ENCODE measurements at regions not wholly inside any gene's neighbourhood (a gene's known extent, or its start where the extent isn't known, plus 50 kb on each side); places are given as distances from the start of the nearest gene placed in this dataset.

DNA sequence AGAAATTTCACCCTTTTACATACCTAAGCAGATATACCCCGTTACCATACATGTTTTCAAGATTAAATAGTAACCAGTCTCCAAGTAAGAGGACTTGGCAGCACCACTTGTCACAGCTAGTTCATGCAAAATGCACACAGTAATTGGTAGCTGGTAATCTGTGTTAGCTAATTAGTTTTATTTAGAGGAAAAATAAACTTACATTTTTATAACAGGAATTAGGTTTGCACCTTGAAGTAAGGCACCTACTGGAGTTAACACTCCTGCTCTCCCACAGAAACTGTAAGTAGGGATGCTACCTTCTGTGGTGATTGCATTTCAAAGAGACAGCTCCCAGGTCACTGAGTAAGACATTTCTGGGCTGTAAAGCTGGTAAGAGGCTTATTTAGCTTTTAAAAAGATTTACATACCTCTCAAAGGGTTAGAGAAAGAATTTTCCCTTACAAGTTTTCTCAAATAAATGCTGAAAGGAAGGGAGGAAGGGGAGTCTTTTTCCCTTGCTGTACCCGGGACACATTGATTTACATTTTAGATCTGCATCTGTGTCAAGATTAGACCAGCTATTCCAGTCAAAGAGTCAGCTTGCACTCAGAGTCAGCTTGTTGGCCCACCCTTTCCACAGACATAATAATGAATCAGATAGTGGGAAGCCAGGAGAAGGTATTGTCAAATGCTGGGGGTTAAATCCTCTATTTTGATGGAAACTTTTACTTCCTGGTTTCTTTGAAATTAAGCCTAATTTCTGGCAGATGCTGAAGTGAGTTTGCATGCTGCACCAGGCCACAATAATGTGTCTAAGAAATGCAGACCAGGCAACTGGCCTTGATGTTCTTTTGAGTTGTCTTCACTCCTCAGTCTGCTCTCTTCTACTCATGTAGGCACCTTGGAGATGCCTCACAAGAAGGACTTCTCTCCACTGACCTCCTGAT is 77.6 kb upstream of the CHD2 start (continued):
- TF ChIP-seq, protein P1, sequence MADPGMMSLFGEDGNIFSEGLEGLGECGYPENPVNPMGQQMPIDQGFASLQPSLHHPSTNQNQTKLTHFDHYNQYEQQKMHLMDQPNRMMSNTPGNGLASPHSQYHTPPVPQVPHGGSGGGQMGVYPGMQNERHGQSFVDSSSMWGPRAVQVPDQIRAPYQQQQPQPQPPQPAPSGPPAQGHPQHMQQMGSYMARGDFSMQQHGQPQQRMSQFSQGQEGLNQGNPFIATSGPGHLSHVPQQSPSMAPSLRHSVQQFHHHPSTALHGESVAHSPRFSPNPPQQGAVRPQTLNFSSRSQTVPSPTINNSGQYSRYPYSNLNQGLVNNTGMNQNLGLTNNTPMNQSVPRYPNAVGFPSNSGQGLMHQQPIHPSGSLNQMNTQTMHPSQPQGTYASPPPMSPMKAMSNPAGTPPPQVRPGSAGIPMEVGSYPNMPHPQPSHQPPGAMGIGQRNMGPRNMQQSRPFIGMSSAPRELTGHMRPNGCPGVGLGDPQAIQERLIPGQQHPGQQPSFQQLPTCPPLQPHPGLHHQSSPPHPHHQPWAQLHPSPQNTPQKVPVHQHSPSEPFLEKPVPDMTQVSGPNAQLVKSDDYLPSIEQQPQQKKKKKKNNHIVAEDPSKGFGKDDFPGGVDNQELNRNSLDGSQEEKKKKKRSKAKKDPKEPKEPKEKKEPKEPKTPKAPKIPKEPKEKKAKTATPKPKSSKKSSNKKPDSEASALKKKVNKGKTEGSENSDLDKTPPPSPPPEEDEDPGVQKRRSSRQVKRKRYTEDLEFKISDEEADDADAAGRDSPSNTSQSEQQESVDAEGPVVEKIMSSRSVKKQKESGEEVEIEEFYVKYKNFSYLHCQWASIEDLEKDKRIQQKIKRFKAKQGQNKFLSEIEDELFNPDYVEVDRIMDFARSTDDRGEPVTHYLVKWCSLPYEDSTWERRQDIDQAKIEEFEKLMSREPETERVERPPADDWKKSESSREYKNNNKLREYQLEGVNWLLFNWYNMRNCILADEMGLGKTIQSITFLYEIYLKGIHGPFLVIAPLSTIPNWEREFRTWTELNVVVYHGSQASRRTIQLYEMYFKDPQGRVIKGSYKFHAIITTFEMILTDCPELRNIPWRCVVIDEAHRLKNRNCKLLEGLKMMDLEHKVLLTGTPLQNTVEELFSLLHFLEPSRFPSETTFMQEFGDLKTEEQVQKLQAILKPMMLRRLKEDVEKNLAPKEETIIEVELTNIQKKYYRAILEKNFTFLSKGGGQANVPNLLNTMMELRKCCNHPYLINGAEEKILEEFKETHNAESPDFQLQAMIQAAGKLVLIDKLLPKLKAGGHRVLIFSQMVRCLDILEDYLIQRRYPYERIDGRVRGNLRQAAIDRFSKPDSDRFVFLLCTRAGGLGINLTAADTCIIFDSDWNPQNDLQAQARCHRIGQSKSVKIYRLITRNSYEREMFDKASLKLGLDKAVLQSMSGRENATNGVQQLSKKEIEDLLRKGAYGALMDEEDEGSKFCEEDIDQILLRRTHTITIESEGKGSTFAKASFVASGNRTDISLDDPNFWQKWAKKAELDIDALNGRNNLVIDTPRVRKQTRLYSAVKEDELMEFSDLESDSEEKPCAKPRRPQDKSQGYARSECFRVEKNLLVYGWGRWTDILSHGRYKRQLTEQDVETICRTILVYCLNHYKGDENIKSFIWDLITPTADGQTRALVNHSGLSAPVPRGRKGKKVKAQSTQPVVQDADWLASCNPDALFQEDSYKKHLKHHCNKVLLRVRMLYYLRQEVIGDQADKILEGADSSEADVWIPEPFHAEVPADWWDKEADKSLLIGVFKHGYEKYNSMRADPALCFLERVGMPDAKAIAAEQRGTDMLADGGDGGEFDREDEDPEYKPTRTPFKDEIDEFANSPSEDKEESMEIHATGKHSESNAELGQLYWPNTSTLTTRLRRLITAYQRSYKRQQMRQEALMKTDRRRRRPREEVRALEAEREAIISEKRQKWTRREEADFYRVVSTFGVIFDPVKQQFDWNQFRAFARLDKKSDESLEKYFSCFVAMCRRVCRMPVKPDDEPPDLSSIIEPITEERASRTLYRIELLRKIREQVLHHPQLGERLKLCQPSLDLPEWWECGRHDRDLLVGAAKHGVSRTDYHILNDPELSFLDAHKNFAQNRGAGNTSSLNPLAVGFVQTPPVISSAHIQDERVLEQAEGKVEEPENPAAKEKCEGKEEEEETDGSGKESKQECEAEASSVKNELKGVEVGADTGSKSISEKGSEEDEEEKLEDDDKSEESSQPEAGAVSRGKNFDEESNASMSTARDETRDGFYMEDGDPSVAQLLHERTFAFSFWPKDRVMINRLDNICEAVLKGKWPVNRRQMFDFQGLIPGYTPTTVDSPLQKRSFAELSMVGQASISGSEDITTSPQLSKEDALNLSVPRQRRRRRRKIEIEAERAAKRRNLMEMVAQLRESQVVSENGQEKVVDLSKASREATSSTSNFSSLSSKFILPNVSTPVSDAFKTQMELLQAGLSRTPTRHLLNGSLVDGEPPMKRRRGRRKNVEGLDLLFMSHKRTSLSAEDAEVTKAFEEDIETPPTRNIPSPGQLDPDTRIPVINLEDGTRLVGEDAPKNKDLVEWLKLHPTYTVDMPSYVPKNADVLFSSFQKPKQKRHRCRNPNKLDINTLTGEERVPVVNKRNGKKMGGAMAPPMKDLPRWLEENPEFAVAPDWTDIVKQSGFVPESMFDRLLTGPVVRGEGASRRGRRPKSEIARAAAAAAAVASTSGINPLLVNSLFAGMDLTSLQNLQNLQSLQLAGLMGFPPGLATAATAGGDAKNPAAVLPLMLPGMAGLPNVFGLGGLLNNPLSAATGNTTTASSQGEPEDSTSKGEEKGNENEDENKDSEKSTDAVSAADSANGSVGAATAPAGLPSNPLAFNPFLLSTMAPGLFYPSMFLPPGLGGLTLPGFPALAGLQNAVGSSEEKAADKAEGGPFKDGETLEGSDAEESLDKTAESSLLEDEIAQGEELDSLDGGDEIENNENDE (IDR thresholded peaks at IDR 0.05; ENCODE audit: insufficient replicate concordance, low read length), result peak; percentile 78
- TF ChIP-seq RNF2 (IDR thresholded peaks at IDR 0.05; ENCODE audit: borderline replicate concordance, low read depth, low read length, missing control alignments, poor library complexity, severe bottlenecking), result no peak
